Astrocyte (in vitro differentiated cells and primary cell): ENCODE measurements at regions not wholly inside any gene's neighbourhood (a gene's known extent, or its start where the extent isn't known, plus 50 kb on each side); places are given as distances from the start of the nearest gene placed in this dataset.
"Not testable (repeated sequence)": the region's sequence is repeated elsewhere in the genome, so short reads cannot be mapped to it uniquely, and the experiment has no call there.

Experiments
- DNase-seq: peaks from one replicate; pipeline ENCODE4 v3.0.0-alpha.2; 2010; ENCODE audit warnings: low read depth
- FAIRE-seq: peaks from 2 replicates; lab custom pipeline; 2011; peaks lifted over from hg19 to GRCh38; lab: Jason Lieb, UNC
- H2AFZ ChIP-seq: 2 replicates; pipeline ENCODE4 v1.6.0; 2012; ENCODE audit warnings: low read depth, low read length, inconsistent platforms
- H3K27ac ChIP-seq: 2 replicates; pipeline ENCODE4 v1.5.1; 2011; ENCODE audit warnings: low read depth, low read length, inconsistent platforms
- H3K27me3 ChIP-seq: 2 replicates; pipeline ENCODE4 v1.6.0; 2011; ENCODE audit warnings: low read length, inconsistent platforms; ENCODE audit not compliant: insufficient read depth
- H3K36me3 ChIP-seq: 2 replicates; pipeline ENCODE4 v1.5.1; 2011; ENCODE audit warnings: low read length, inconsistent platforms; ENCODE audit not compliant: insufficient read depth
- H3K4me1 ChIP-seq: 2 replicates; pipeline ENCODE4 v1.5.1; 2011; ENCODE audit warnings: low read length, inconsistent platforms; ENCODE audit not compliant: insufficient read depth
- H3K4me2 ChIP-seq: 2 replicates; pipeline ENCODE4 v1.6.0; 2012; ENCODE audit warnings: low read length, inconsistent platforms
- H3K4me3 ChIP-seq: 2 replicates; pipeline ENCODE4 v1.5.1; 2011; ENCODE audit warnings: low read depth, mild to moderate bottlenecking, low read length, inconsistent platforms; ENCODE audit not compliant: insufficient read depth
- H3K79me2 ChIP-seq: 2 replicates; pipeline ENCODE4 v1.6.0; 2012; ENCODE audit warnings: mild to moderate bottlenecking, low read length, inconsistent platforms; ENCODE audit not compliant: insufficient read depth
- H3K9ac ChIP-seq: 2 replicates; pipeline ENCODE4 v1.6.0; 2012; ENCODE audit warnings: mild to moderate bottlenecking, low read length, inconsistent platforms
- H3K9me3 ChIP-seq: 2 replicates; pipeline ENCODE4 v1.5.1; 2012; ENCODE audit warnings: low read depth, mild to moderate bottlenecking, low read length, inconsistent platforms; ENCODE audit not compliant: insufficient read depth
- H4K20me1 ChIP-seq: 2 replicates; pipeline ENCODE4 v1.6.0; 2012; ENCODE audit warnings: low read length, inconsistent platforms; ENCODE audit not compliant: insufficient read depth
- H3K27ac Mint-ChIP-seq: one replicate; pipeline ENCODE4 v1.8.0; 2021; ENCODE audit warnings: mild to moderate bottlenecking, mixed read lengths; ENCODE audit not compliant: unreplicated experiment
- H3K27me3 Mint-ChIP-seq: one replicate; pipeline ENCODE4 v1.8.0; 2021; ENCODE audit warnings: low read depth, mixed read lengths; ENCODE audit not compliant: unreplicated experiment
- H3K36me3 Mint-ChIP-seq: one replicate; pipeline ENCODE4 v1.8.0; 2021; ENCODE audit warnings: low read depth, mixed read lengths; ENCODE audit not compliant: unreplicated experiment
- H3K4me1 Mint-ChIP-seq: one replicate; pipeline ENCODE4 v1.8.0; 2021; ENCODE audit warnings: low read depth, mixed read lengths; ENCODE audit not compliant: unreplicated experiment
- H3K4me3 Mint-ChIP-seq: one replicate; pipeline ENCODE4 v1.8.0; 2021; ENCODE audit warnings: mild to moderate bottlenecking, moderate library complexity, mixed read lengths; ENCODE audit not compliant: unreplicated experiment
- H3K9me3 Mint-ChIP-seq: one replicate; pipeline ENCODE4 v1.8.0; 2021; ENCODE audit warnings: mild to moderate bottlenecking, mixed read lengths; ENCODE audit not compliant: unreplicated experiment
- CTCF ChIP-seq: IDR thresholded peaks from 2 replicates; pipeline ENCODE4 v1.5.1; 2011; ENCODE audit warnings: low read depth, mild to moderate bottlenecking, inconsistent platforms, low read length, moderate library complexity; ENCODE audit not compliant: insufficient read depth
- EZH2 ChIP-seq: IDR thresholded peaks from 2 replicates; pipeline ENCODE4 v1.6.1; 2012; ENCODE audit warnings: mild to moderate bottlenecking, low read length, inconsistent platforms; ENCODE audit not compliant: insufficient read depth

- Histone ChIP-seq H3K27ac (peak overlapping the region; percentile 75), H4K20me1 (no peaks in the 10 kb centered on the region), H3K27me3 (no peaks in the 10 kb centered on the region), H3K79me2 (no peaks in the 10 kb centered on the region), H3K4me3 (no peak overlapping the region), H2AFZ (peak overlapping the region; percentile 59), H3K9me3 (no peaks in the 10 kb centered on the region), H3K9ac (peak overlapping the region; percentile 65), H3K36me3 (no peaks in the 10 kb centered on the region), H3K4me2 (peak overlapping the region; percentile 70), H3K4me1 (peaks cover 34% of the 10 kb centered on the region)
- no peak for FAIRE-seq
- Mint-ChIP-seq H3K4me3 (no peak overlapping the region), H3K27ac (peak overlapping the region; percentile 53), H3K4me1 (peaks cover 20% of the 10 kb centered on the region), H3K36me3 (peaks cover 4% of the 10 kb centered on the region), H3K9me3 (peaks cover 20% of the 10 kb centered on the region), H3K27me3 (no peaks in the 10 kb centered on the region)
- no peak for DNase-seq
- no peak for TF ChIP-seq EZH2
- TF ChIP-seq CTCF = no peak
Measured at GRCh38 chr10:47165168-47165710, 134.8 kb upstream of the GDF10 start.

- no peaks in the 10 kb centered on the region for H3K9me3 ChIP-seq
- FAIRE-seq (no peak), DNase-seq (peak; percentile 44)
- H3K9ac ChIP-seq = peak overlapping the region; percentile 65
- Mint-ChIP-seq H3K9me3 (peaks cover 21% of the 10 kb centered on the region), H3K27me3 (no peaks in the 10 kb centered on the region), H3K4me3 (no peak overlapping the region), H3K27ac (no peak overlapping the region), H3K4me1 (peaks cover 20% of the 10 kb centered on the region), H3K36me3 (peaks cover 4% of the 10 kb centered on the region)
- no peaks in the 10 kb centered on the region for H4K20me1 ChIP-seq
- H3K27ac ChIP-seq = peak overlapping the region; percentile 75
- TF ChIP-seq EZH2 (no peak), CTCF (no peak)
- no peaks in the 10 kb centered on the region for H3K79me2 ChIP-seq
- H3K4me2 ChIP-seq = peak overlapping the region; percentile 70
- H2AFZ ChIP-seq = peak overlapping the region; percentile 59
- H3K36me3 ChIP-seq = no peaks in the 10 kb centered on the region
- peaks cover 34% of the 10 kb centered on the region for H3K4me1 ChIP-seq
- no peaks in the 10 kb centered on the region for H3K27me3 ChIP-seq
- H3K4me3 ChIP-seq = no peak overlapping the region
Measured at GRCh38 chr10:47165711-47166404, 134.1 kb upstream of the GDF10 start.

GRCh38 chr10:47166405-47166777 lies 133.6 kb upstream of the GDF10 start:
- Mint-ChIP-seq H3K27ac (peak overlapping the region; percentile 95), H3K36me3 (peaks cover 4% of the 10 kb centered on the region), H3K4me1 (peaks cover 17% of the 10 kb centered on the region), H3K9me3 (peaks cover 21% of the 10 kb centered on the region), H3K27me3 (no peaks in the 10 kb centered on the region), H3K4me3 (no peak overlapping the region)
- no peak for TF ChIP-seq EZH2
- no peak for TF ChIP-seq CTCF
- H3K4me3 ChIP-seq = no peak overlapping the region
- no peaks in the 10 kb centered on the region for H3K9me3 ChIP-seq
- H3K4me2 ChIP-seq = peak overlapping the region; percentile 70
- H3K79me2 ChIP-seq = no peaks in the 10 kb centered on the region
- peak overlapping the region; percentile 59 for H2AFZ ChIP-seq
- no peaks in the 10 kb centered on the region for H3K27me3 ChIP-seq
- FAIRE-seq = no peak
- no peak for DNase-seq
- no peaks in the 10 kb centered on the region for H4K20me1 ChIP-seq
- H3K4me1 ChIP-seq = peaks cover 34% of the 10 kb centered on the region
- no peaks in the 10 kb centered on the region for H3K36me3 ChIP-seq
- peak overlapping the region; percentile 65 for H3K9ac ChIP-seq
- peak overlapping the region; percentile 75 for H3K27ac ChIP-seq

- not testable (repeated sequence) for H3K27me3 Mint-ChIP-seq, H3K79me2 ChIP-seq, FAIRE-seq, H2AFZ ChIP-seq, H3K36me3 ChIP-seq, H3K27me3 ChIP-seq, H4K20me1 ChIP-seq, H3K9me3 ChIP-seq, H3K4me3 ChIP-seq, H3K36me3 Mint-ChIP-seq, H3K4me3 Mint-ChIP-seq
- DNase-seq = peak; percentile 9
- peak overlapping the region; percentile 45 for H3K4me2 ChIP-seq
- H3K9ac ChIP-seq = peak overlapping the region; percentile 65
- H3K9me3 Mint-ChIP-seq = peaks cover 21% of the 10 kb centered on the region
- H3K27ac Mint-ChIP-seq = peak overlapping the region; percentile 95
- peaks cover 17% of the 10 kb centered on the region for H3K4me1 Mint-ChIP-seq
- peaks cover 34% of the 10 kb centered on the region for H3K4me1 ChIP-seq
- H3K27ac ChIP-seq = peak overlapping the region; percentile 75
Measured at GRCh38 chr10:47166808-47167581, 133.0 kb upstream of the GDF10 start.
